ENCODE measurements at regions not wholly inside any gene's neighbourhood (a gene's known extent, or its start where the extent isn't known, plus 50 kb on each side); places are given as distances from the start of the nearest gene placed in this dataset.

- Histone ChIP-seq H2AFZ (ENCODE audit: insufficient read depth, low read length, poor library complexity) (no peak overlapping the region), H4K12ac (ENCODE audit: low read depth, low read length) (no peak overlapping the region), H3K4me2 (ENCODE audit: low read length) (no peak overlapping the region), H3K9me3 (ENCODE audit: insufficient read depth, low read depth, low read length) (no peaks in the 10 kb centered on the region), H3K14ac (ENCODE audit: low read length) (no peak overlapping the region), H3K23ac (ENCODE audit: low read length) (no peak overlapping the region), H3K18ac (ENCODE audit: low read length) (no peak overlapping the region), H2BK12ac (ENCODE audit: low read length) (no peak overlapping the region), H3K9ac (ENCODE audit: low read length) (no peak overlapping the region), H3K36me3 (ENCODE audit: control insufficient read depth in 1 of 2, insufficient read depth in 2 of 2, low read length in 2 of 2) (no peaks in the 10 kb centered on the region), H3K79me2 (ENCODE audit: control insufficient read depth, insufficient read depth, low read length, poor library complexity) (no peaks in the 10 kb centered on the region), H4K91ac (ENCODE audit: low read depth, low read length) (no peak overlapping the region), H3K79me1 (ENCODE audit: low read length) (no peaks in the 10 kb centered on the region), H3K4me3 (ENCODE audit: low read depth, low read length) (no peak overlapping the region), H2AK5ac (ENCODE audit: low read length) (no peak overlapping the region), H3K27ac (ENCODE audit: low read depth, low read length) (no peak overlapping the region), H4K8ac (ENCODE audit: low read depth, low read length) (no peak overlapping the region), H3K4me1 (ENCODE audit: control insufficient read depth in 1 of 2, insufficient read depth in 2 of 2, low read length in 2 of 2) (no peaks in the 10 kb centered on the region), H2BK120ac (ENCODE audit: insufficient read depth, low read length, poor library complexity) (no peak overlapping the region), H2BK5ac (ENCODE audit: low read depth, low read length, poor library complexity) (no peak overlapping the region), H3K27me3 (ENCODE audit: insufficient read depth, low read length) (no peaks in the 10 kb centered on the region), H3K4ac (ENCODE audit: low read depth, low read length) (no peak overlapping the region)
- DNase-seq: no peak
- WGBS (ENCODE audit: extremely low coverage, insufficient coverage, insufficient read length): no CpG with 5 or more reads among the region's 3 CpGs
These were observed 354.5 kb upstream of the CDH6 start for GRCh38 chr5:30838936-30839496.

- Histone ChIP-seq H3K4me2 (ENCODE audit: low read length) (no peak overlapping the region), H3K9ac (ENCODE audit: low read length) (no peak overlapping the region), H3K4me3 (ENCODE audit: low read depth, low read length) (no peak overlapping the region), H4K12ac (ENCODE audit: low read depth, low read length) (no peak overlapping the region), H3K9me3 (ENCODE audit: insufficient read depth, low read depth, low read length) (no peaks in the 10 kb centered on the region), H3K14ac (ENCODE audit: low read length) (no peak overlapping the region), H3K4me1 (ENCODE audit: control insufficient read depth in 1 of 2, insufficient read depth in 2 of 2, low read length in 2 of 2) (no peaks in the 10 kb centered on the region), H2BK12ac (ENCODE audit: low read length) (no peak overlapping the region), H2BK120ac (ENCODE audit: insufficient read depth, low read length, poor library complexity) (no peak overlapping the region), H3K23ac (ENCODE audit: low read length) (no peak overlapping the region), H4K91ac (ENCODE audit: low read depth, low read length) (no peak overlapping the region), H2BK5ac (ENCODE audit: low read depth, low read length, poor library complexity) (no peak overlapping the region), H3K18ac (ENCODE audit: low read length) (no peak overlapping the region), H3K4ac (ENCODE audit: low read depth, low read length) (no peak overlapping the region), H2AK5ac (ENCODE audit: low read length) (no peak overlapping the region), H3K27me3 (ENCODE audit: insufficient read depth, low read length) (no peaks in the 10 kb centered on the region), H4K8ac (ENCODE audit: low read depth, low read length) (no peak overlapping the region), H3K36me3 (ENCODE audit: control insufficient read depth in 1 of 2, insufficient read depth in 2 of 2, low read length in 2 of 2) (no peaks in the 10 kb centered on the region), H3K27ac (ENCODE audit: low read depth, low read length) (no peak overlapping the region), H3K79me1 (ENCODE audit: low read length) (no peaks in the 10 kb centered on the region), H2AFZ (ENCODE audit: insufficient read depth, low read length, poor library complexity) (no peak overlapping the region), H3K79me2 (ENCODE audit: control insufficient read depth, insufficient read depth, low read length, poor library complexity) (no peaks in the 10 kb centered on the region)
- DNase-seq: no peak
These were observed 361.0 kb upstream of the CDH6 start for GRCh38 chr5:30832519-30832918.

- WGBS (ENCODE audit: extremely low coverage, insufficient coverage, insufficient read length): no CpG with 5 or more reads among the region's 1 CpG
- Histone ChIP-seq H2BK12ac (ENCODE audit: low read length) (no peak overlapping the region), H3K27me3 (ENCODE audit: insufficient read depth, low read length) (no peaks in the 10 kb centered on the region), H3K23ac (ENCODE audit: low read length) (no peak overlapping the region), H2AK5ac (ENCODE audit: low read length) (no peak overlapping the region), H3K18ac (ENCODE audit: low read length) (no peak overlapping the region), H3K36me3 (ENCODE audit: control insufficient read depth in 1 of 2, insufficient read depth in 2 of 2, low read length in 2 of 2) (no peaks in the 10 kb centered on the region), H2AFZ (ENCODE audit: insufficient read depth, low read length, poor library complexity) (no peak overlapping the region), H3K9me3 (ENCODE audit: insufficient read depth, low read depth, low read length) (peaks cover 2% of the 10 kb centered on the region), H3K4me2 (ENCODE audit: low read length) (no peak overlapping the region), H3K27ac (ENCODE audit: low read depth, low read length) (no peak overlapping the region), H4K12ac (ENCODE audit: low read depth, low read length) (no peak overlapping the region), H3K4me3 (ENCODE audit: low read depth, low read length) (no peak overlapping the region), H2BK120ac (ENCODE audit: insufficient read depth, low read length, poor library complexity) (no peak overlapping the region), H3K14ac (ENCODE audit: low read length) (no peak overlapping the region), H3K4ac (ENCODE audit: low read depth, low read length) (no peak overlapping the region), H2BK5ac (ENCODE audit: low read depth, low read length, poor library complexity) (no peak overlapping the region), H4K8ac (ENCODE audit: low read depth, low read length) (no peak overlapping the region), H3K4me1 (ENCODE audit: control insufficient read depth in 1 of 2, insufficient read depth in 2 of 2, low read length in 2 of 2) (no peaks in the 10 kb centered on the region), H4K91ac (ENCODE audit: low read depth, low read length) (no peak overlapping the region), H3K79me2 (ENCODE audit: control insufficient read depth, insufficient read depth, low read length, poor library complexity) (no peaks in the 10 kb centered on the region), H3K79me1 (ENCODE audit: low read length) (no peaks in the 10 kb centered on the region), H3K9ac (ENCODE audit: low read length) (no peak overlapping the region)
- DNase-seq: no peak
These were observed 361.9 kb upstream of the CDH6 start for GRCh38 chr5:30831605-30832004.

- H3K23ac ChIP-seq (ENCODE audit: low read length): no peak overlapping the region
- no peak overlapping the region for H3K9ac ChIP-seq (ENCODE audit: low read length)
- no peak for DNase-seq
- H3K79me1 ChIP-seq (ENCODE audit: low read length): no peaks in the 10 kb centered on the region
- no peak overlapping the region for H2AFZ ChIP-seq (ENCODE audit: insufficient read depth, low read length, poor library complexity)
- no peak overlapping the region for H3K14ac ChIP-seq (ENCODE audit: low read length)
- no peak overlapping the region for H2BK12ac ChIP-seq (ENCODE audit: low read length)
- H3K4me1 ChIP-seq (ENCODE audit: control insufficient read depth in 1 of 2, insufficient read depth in 2 of 2, low read length in 2 of 2): no peaks in the 10 kb centered on the region
- H2BK5ac ChIP-seq (ENCODE audit: low read depth, low read length, poor library complexity): no peak overlapping the region
- H3K9me3 ChIP-seq (ENCODE audit: insufficient read depth, low read depth, low read length): peaks cover 2% of the 10 kb centered on the region
- H3K36me3 ChIP-seq (ENCODE audit: control insufficient read depth in 1 of 2, insufficient read depth in 2 of 2, low read length in 2 of 2): no peaks in the 10 kb centered on the region
- H4K12ac ChIP-seq (ENCODE audit: low read depth, low read length): no peak overlapping the region
- no peak overlapping the region for H3K4me2 ChIP-seq (ENCODE audit: low read length)
- H2AK5ac ChIP-seq (ENCODE audit: low read length): no peak overlapping the region
- no peaks in the 10 kb centered on the region for H3K27me3 ChIP-seq (ENCODE audit: insufficient read depth, low read length)
- H3K79me2 ChIP-seq (ENCODE audit: control insufficient read depth, insufficient read depth, low read length, poor library complexity): no peaks in the 10 kb centered on the region
- H3K4ac ChIP-seq (ENCODE audit: low read depth, low read length): no peak overlapping the region
- no peak overlapping the region for H3K18ac ChIP-seq (ENCODE audit: low read length)
- H3K27ac ChIP-seq (ENCODE audit: low read depth, low read length): no peak overlapping the region
- H2BK120ac ChIP-seq (ENCODE audit: insufficient read depth, low read length, poor library complexity): no peak overlapping the region
- no peak overlapping the region for H3K4me3 ChIP-seq (ENCODE audit: low read depth, low read length)
- H4K91ac ChIP-seq (ENCODE audit: low read depth, low read length): no peak overlapping the region
- no CpG with 5 or more reads among the region's 3 CpGs for WGBS (ENCODE audit: extremely low coverage, insufficient coverage, insufficient read length)
- H4K8ac ChIP-seq (ENCODE audit: low read depth, low read length): no peak overlapping the region
These were observed 362.4 kb upstream of the CDH6 start for GRCh38 chr5:30831123-30831522.
